Naive B cell (primary cell): ENCODE measurements at regions not wholly inside any gene's neighbourhood (a gene's known extent, or its start where the extent isn't known, plus 50 kb on each side); places are given as distances from the start of the nearest gene placed in this dataset.

Source experiments
- ATAC-seq, 2 donors: fragments of 150-1000 bp; cut with Tn5 transposase; 2 replicates each; pipeline ENCODE4 v1.10.0; 2021; ENCODE audit warnings: low read depth in 2 of 2, mild to moderate bottlenecking in 2 of 2, moderate library complexity in 2 of 2
- DNase-seq: peaks from one replicate; pipeline ENCODE4 v3.0.0; 2022
- H3K27ac Mint-ChIP-seq, 6 donors: one replicate each; pipeline ENCODE4 v1.8.0; 2020 to 2022; ENCODE audit warnings: mild to moderate bottlenecking in 6 of 6, mixed read lengths in 6 of 6, moderate library complexity in 5 of 6, inconsistent platforms in 2 of 6
- H3K27me3 Mint-ChIP-seq, 3 donors: one replicate each; pipeline ENCODE4 v1.8.0; 2021 to 2022; ENCODE audit warnings: mixed read lengths in 3 of 3, mild to moderate bottlenecking in 1 of 3
- H3K36me3 Mint-ChIP-seq, 2 donors: one replicate each; pipeline ENCODE4 v1.8.0; 2020 to 2022; ENCODE audit warnings: mixed read lengths in 2 of 2, inconsistent platforms in 1 of 2, mild to moderate bottlenecking in 1 of 2
- H3K4me1 Mint-ChIP-seq, 3 donors: one replicate each; pipeline ENCODE4 v1.8.0; 2020 to 2022; ENCODE audit warnings: mixed read lengths in 3 of 3, inconsistent platforms in 1 of 3, mild to moderate bottlenecking in 1 of 3, moderate library complexity in 1 of 3
- H3K4me3 Mint-ChIP-seq, 8 donors: one replicate each; pipeline ENCODE4 v1.8.0; 2020 to 2022; ENCODE audit warnings: mild to moderate bottlenecking in 8 of 8, mixed read lengths in 8 of 8, moderate library complexity in 8 of 8, inconsistent platforms in 2 of 8
- H3K9me3 Mint-ChIP-seq, 7 donors: one replicate each; pipeline ENCODE4 v1.8.0; 2020 to 2022; ENCODE audit warnings: mixed read lengths in 7 of 7, mild to moderate bottlenecking in 5 of 7, inconsistent platforms in 2 of 7, moderate library complexity in 1 of 7

GRCh38 chr6:97557355-97557754, 274.3 kb upstream of the MMS22L start:
- Mint-ChIP-seq H3K27me3 (no peaks in the 10 kb centered on the region), H3K36me3 (no peaks in the 10 kb centered on the region), H3K4me1 (no peaks in the 10 kb centered on the region), H3K4me3 (no peak overlapping the region), H3K27ac (no peak overlapping the region), H3K9me3 (peaks cover 0 to 5% (median 2%) of the 10 kb centered on the region in 7 donors)
- no peak for DNase-seq
- ATAC-seq: no peak

- DNase-seq: no peak
- no peak for ATAC-seq
- Mint-ChIP-seq H3K9me3 (peaks cover 0 to 10% (median 2%) of the 10 kb centered on the region in 7 donors), H3K27ac (no peak overlapping the region), H3K4me3 (no peak overlapping the region), H3K27me3 (no peaks in the 10 kb centered on the region), H3K36me3 (no peaks in the 10 kb centered on the region), H3K4me1 (no peaks in the 10 kb centered on the region)
Observed at GRCh38 chr6:97563529-97563928, 280.5 kb upstream of the MMS22L start.

GRCh38 chr6:97572943-97573342, 289.9 kb upstream of the MMS22L start:
- H3K4me3 Mint-ChIP-seq: no peak overlapping the region
- no peak overlapping the region for H3K27ac Mint-ChIP-seq
- no peaks in the 10 kb centered on the region for H3K27me3 Mint-ChIP-seq
- no peaks in the 10 kb centered on the region for H3K36me3 Mint-ChIP-seq
- no peaks in the 10 kb centered on the region for H3K4me1 Mint-ChIP-seq
- peaks cover 0 to 1% (median 0%) of the 10 kb centered on the region in 7 donors for H3K9me3 Mint-ChIP-seq
- no peak for ATAC-seq
- DNase-seq: no peak

- Mint-ChIP-seq H3K4me3 (no peak overlapping the region), H3K27ac (no peak overlapping the region), H3K36me3 (no peaks in the 10 kb centered on the region), H3K9me3 (no peaks in the 10 kb centered on the region), H3K4me1 (no peaks in the 10 kb centered on the region), H3K27me3 (no peaks in the 10 kb centered on the region)
- no peak for DNase-seq
- no peak for ATAC-seq
Observed at GRCh38 chr6:97586344-97586743, 303.3 kb upstream of the MMS22L start.

GRCh38 chr6:97591955-97592354, 308.9 kb upstream of the MMS22L start:
- DNase-seq (no peak), ATAC-seq (no peak)
- Mint-ChIP-seq H3K4me1 (no peaks in the 10 kb centered on the region), H3K27me3 (no peaks in the 10 kb centered on the region), H3K36me3 (no peaks in the 10 kb centered on the region), H3K4me3 (no peak overlapping the region), H3K27ac (no peak overlapping the region), H3K9me3 (peaks cover 0 to 2% (median 0%) of the 10 kb centered on the region in 7 donors)

- Mint-ChIP-seq H3K27ac (no peak overlapping the region), H3K27me3 (no peaks in the 10 kb centered on the region), H3K4me3 (no peak overlapping the region), H3K9me3 (peaks cover 0 to 2% (median 0%) of the 10 kb centered on the region in 7 donors), H3K36me3 (no peaks in the 10 kb centered on the region), H3K4me1 (no peaks in the 10 kb centered on the region)
- no peak for DNase-seq
- no peak for ATAC-seq
Observed at GRCh38 chr6:97594844-97595243, 311.8 kb upstream of the MMS22L start.

GRCh38 chr6:97621111-97621510, 338.1 kb upstream of the MMS22L start:
- H3K4me3 Mint-ChIP-seq: no peak overlapping the region
- H3K27ac Mint-ChIP-seq: no peak overlapping the region
- H3K36me3 Mint-ChIP-seq: no peaks in the 10 kb centered on the region
- H3K27me3 Mint-ChIP-seq: no peaks in the 10 kb centered on the region
- DNase-seq: no peak
- H3K4me1 Mint-ChIP-seq: no peaks in the 10 kb centered on the region
- ATAC-seq: no peak
- no peaks in the 10 kb centered on the region for H3K9me3 Mint-ChIP-seq

- Mint-ChIP-seq H3K27me3 (no peaks in the 10 kb centered on the region), H3K4me3 (no peak overlapping the region), H3K4me1 (no peaks in the 10 kb centered on the region), H3K27ac (peak overlapping the region in 1 of 6 donors; percentile 39), H3K9me3 (peaks cover 0 to 3% (median 0%) of the 10 kb centered on the region in 7 donors), H3K36me3 (no peaks in the 10 kb centered on the region)
- ATAC-seq: no peak
- no peak for DNase-seq
Observed at GRCh38 chr6:97626671-97627441, 343.8 kb upstream of the MMS22L start.

- no peak overlapping the region for H3K4me3 Mint-ChIP-seq
- no peaks in the 10 kb centered on the region for H3K36me3 Mint-ChIP-seq
- H3K27me3 Mint-ChIP-seq: no peaks in the 10 kb centered on the region
- no peak overlapping the region for H3K27ac Mint-ChIP-seq
- H3K9me3 Mint-ChIP-seq: peaks cover 0 to 3% (median 0%) of the 10 kb centered on the region in 7 donors
- no peaks in the 10 kb centered on the region for H3K4me1 Mint-ChIP-seq
- no peak for ATAC-seq
- DNase-seq: no peak
Observed at GRCh38 chr6:97629180-97629579, 346.2 kb upstream of the MMS22L start.

- ATAC-seq (no peak), DNase-seq (no peak)
- Mint-ChIP-seq H3K9me3 (peaks cover 0 to 3% (median 0%) of the 10 kb centered on the region in 7 donors), H3K27ac (no peak overlapping the region), H3K4me3 (no peak overlapping the region), H3K27me3 (no peaks in the 10 kb centered on the region), H3K4me1 (no peaks in the 10 kb centered on the region), H3K36me3 (no peaks in the 10 kb centered on the region)
Observed at GRCh38 chr6:97630604-97631003, 347.6 kb upstream of the MMS22L start.

- Mint-ChIP-seq H3K27ac (no peak overlapping the region), H3K4me3 (no peak overlapping the region), H3K9me3 (peaks cover 0 to 6% (median 0%) of the 10 kb centered on the region in 7 donors), H3K36me3 (no peaks in the 10 kb centered on the region), H3K4me1 (no peaks in the 10 kb centered on the region), H3K27me3 (no peaks in the 10 kb centered on the region)
- DNase-seq (no peak), ATAC-seq (no peak)
Observed at GRCh38 chr6:97632341-97632740, 349.3 kb upstream of the MMS22L start.

GRCh38 chr6:97639702-97640101, 356.7 kb upstream of the MMS22L start:
- ATAC-seq: no peak
- no peaks in the 10 kb centered on the region for H3K36me3 Mint-ChIP-seq
- H3K9me3 Mint-ChIP-seq: peaks cover 4 to 13% (median 10%) of the 10 kb centered on the region in 7 donors
- no peak for DNase-seq
- H3K27me3 Mint-ChIP-seq: no peaks in the 10 kb centered on the region
- no peaks in the 10 kb centered on the region for H3K4me1 Mint-ChIP-seq
- no peak overlapping the region for H3K27ac Mint-ChIP-seq
- no peak overlapping the region for H3K4me3 Mint-ChIP-seq

- Mint-ChIP-seq H3K27ac (no peak overlapping the region), H3K27me3 (no peaks in the 10 kb centered on the region), H3K4me3 (no peak overlapping the region), H3K36me3 (no peaks in the 10 kb centered on the region), H3K4me1 (no peaks in the 10 kb centered on the region), H3K9me3 (peaks cover 4 to 14% (median 9%) of the 10 kb centered on the region in 7 donors)
- no peak for DNase-seq
- no peak for ATAC-seq
Observed at GRCh38 chr6:97644353-97644752, 361.3 kb upstream of the MMS22L start.

- no peak for ATAC-seq
- DNase-seq: no peak
- H3K36me3 Mint-ChIP-seq: no peaks in the 10 kb centered on the region
- H3K27ac Mint-ChIP-seq: no peak overlapping the region
- H3K27me3 Mint-ChIP-seq: no peaks in the 10 kb centered on the region
- peaks cover 0 to 5% (median 2%) of the 10 kb centered on the region in 7 donors for H3K9me3 Mint-ChIP-seq
- no peaks in the 10 kb centered on the region for H3K4me1 Mint-ChIP-seq
- H3K4me3 Mint-ChIP-seq: no peak overlapping the region
Observed at GRCh38 chr6:97645757-97646156, 362.7 kb upstream of the MMS22L start.
